NT2/D1 (cell line): ENCODE measurements at regions not wholly inside any gene's neighbourhood (a gene's known extent, or its start where the extent isn't known, plus 50 kb on each side); places are given as distances from the start of the nearest gene placed in this dataset.

Source experiments
- SUZ12 ChIP-seq: IDR thresholded peaks from 2 replicates; pipeline ENCODE4 v1.6.1; 2011; ENCODE audit not compliant: insufficient read length, insufficient read depth; ENCODE audit errors: extremely low read depth
- YY1 ChIP-seq: IDR thresholded peaks from 2 replicates; pipeline ENCODE4 v1.6.1; 2011; ENCODE audit not compliant: insufficient read length, insufficient read depth
- ZNF274 ChIP-seq: IDR thresholded peaks from 2 replicates; pipeline ENCODE4 v1.6.1; 2011; ENCODE audit warnings: mild to moderate bottlenecking, low read depth, low read length

DNA sequence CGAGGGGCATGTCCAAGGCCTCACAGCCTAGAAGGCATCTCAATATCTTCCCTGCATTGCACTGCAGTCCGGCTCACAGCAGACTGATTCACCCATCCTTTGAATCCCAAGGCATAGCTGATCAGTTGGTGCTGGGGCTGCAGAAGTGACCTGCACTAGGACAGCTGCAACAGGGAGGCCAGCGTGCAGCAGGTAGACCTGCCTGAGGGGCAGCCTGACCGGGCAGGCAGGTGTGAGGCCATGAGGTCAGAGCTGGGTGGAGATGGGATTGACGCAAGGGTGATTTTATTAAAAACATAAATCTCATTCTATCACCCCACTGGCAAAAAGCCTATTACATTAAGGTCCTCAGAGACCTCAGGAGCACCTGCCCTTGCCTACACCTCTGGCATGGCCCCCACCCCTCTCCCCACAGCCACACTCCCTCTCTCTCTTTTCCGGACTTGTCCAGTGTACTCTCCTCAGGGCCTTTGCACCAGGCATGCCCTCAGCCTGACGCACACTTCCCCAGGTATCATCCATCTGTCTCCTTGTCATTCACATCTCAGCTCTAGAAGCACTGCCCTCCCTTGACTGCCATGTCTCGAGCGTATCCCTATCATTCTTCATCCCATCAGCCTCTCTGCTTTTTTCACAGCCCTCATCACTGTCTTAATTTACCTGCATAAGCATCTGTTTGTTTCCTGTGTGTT, 63.5 kb upstream of the WIPF1 start:
- TF ChIP-seq YY1 (no peak), SUZ12 (no peak), ZNF274 (no peak)
